ENCODE measurements at regions not wholly inside any gene's neighbourhood (a gene's known extent, or its start where the extent isn't known, plus 50 kb on each side); places are given as distances from the start of the nearest gene placed in this dataset.
"Not testable (repeated sequence)": the region's sequence is repeated elsewhere in the genome, so short reads cannot be mapped to it uniquely, and the experiment has no call there.

DNA sequence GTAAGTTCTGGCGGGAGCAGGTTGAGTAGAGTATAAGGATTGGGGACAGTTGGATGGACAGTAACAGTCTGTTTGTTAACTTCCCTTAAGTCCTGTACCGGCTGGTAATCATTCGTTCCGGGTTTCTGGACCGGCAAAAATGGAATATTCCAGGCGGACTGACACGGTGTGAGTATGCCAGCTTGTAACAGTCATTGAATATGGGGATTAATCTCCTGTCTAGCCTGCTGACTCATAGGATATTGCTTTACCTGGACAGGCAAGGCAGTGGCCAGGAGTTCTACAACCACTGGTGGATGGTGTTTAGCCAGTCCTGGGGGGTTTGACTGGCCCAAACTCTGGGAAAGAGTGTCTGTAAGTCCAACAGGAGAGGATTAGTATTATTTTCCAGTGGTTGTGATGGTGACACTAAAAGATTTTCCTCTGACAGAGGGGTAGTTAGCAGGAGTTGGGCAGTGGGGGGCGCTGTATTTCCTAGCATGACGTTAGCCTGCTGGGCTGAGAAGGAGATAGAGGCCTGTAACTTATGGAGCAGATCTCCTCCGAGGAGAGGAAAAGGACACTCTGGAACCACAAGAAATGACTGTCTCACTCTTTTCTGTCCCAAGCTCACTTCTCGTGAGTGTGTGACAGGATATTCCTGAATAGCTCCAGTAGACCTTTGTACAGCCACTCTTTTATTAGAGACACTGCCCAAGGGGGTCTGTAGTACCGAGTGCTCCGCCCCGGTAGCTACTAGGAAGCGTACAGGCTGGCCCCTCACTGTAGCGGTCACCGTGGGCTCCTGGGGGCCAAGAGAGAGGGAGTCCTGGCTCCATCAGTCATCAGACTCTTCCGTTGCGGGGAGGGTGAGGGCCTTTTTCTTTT is 152.2 kb downstream of the TRIM27 start:
- no peak for DNase-seq

GRCh38 chr6:28772480-28773381 is 151.1 kb downstream of the TRIM27 start:
- no peak for DNase-seq

- DNase-seq: no peak
These were observed 149.3 kb downstream of the TRIM27 start for GRCh38 chr6:28774292-28775051.

DNA sequence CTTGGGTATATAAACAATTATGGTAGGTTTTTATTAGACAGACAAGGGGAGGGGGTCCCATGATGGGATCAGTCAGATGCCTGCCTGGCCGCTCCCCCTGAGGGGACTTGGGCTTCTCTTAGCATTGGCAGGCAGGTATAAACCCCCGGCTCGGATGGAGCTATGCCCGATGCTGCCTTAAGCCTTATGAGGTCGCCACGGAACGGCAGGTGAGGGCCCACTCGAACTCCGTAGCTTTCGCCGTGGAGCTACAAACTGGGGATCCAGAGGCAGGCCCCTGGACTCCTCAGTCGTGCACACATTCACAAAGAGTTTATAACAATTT is 148.8 kb downstream of the TRIM27 start:
- DNase-seq: no peak

GRCh38 chr6:28775405-28776129 is 148.2 kb downstream of the TRIM27 start:
- DNase-seq: no peak

DNA sequence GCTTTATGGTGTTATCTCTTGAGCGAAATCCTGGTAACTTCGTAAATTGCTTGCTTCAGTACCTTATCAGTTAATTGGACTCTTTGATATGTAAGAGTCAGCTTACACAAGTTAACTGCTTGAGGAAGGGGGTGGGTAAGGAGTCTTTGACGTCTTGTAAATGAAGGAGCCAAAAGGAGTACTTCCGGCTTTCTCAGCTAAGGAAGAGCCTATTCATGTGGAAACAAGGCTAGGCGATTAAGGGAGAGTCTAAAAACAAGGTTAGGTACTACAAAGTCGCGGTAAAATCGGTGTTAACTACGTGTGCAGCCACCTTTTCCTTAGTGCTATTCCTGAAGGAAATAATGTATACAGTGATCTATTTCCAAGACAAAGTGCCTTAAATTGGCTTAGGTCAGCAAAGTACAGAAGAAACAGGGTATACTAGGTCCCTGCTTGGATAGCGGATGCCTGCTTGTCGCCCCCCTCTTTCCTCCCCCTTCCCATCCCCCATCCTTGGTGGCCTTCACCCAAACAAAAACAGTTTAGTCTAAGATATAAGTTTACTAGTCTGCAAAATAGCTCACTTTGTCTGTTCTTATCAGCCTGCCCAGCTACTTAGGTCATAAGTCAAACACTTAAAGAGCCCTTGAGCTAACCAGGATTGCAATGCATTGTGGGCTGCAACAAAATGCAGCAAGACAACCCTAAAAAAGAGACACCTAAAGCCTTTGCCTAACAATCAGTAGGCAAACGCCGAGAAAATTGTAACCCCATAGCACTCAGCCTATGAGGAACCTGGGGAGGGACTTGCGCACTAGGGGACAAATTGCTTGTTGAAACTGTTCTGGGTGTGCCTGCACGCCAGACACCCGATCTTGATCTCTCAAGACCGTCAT is 147.3 kb downstream of the TRIM27 start:
- DNase-seq: no peak

GRCh38 chr6:28777147-28777461 is 146.7 kb downstream of the TRIM27 start:
- DNase-seq: no peak

DNA sequence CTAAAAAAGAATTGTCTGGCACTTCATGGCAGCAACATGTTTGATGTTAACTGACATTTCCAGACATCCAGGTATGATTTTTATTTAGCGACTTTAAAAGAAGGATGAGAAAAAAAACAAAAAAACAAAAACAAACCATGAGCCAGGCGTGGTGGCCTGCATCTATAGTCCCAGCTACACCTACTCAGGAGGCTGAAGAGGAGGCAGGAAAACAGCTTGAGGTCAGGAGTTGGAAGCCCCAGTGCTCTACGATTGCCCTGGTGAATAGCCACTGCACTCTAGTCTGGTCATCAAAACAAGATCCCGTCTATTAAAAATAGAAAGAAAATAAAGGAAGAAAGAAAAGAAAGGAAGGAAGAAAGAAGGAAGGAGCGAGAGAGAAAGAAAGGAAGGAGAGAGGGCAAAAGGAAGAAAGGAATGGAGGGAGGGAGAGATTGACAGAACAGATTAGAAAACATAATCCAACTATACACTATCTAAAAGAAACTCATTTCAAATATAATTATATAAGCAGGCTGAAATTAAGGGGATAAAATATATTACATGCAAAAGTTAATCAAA is 141.6 kb downstream of the TRIM27 start:
- DNase-seq: no peak

GRCh38 chr6:28785962-28786679 is 137.7 kb downstream of the TRIM27 start:
- no peak for DNase-seq

DNA sequence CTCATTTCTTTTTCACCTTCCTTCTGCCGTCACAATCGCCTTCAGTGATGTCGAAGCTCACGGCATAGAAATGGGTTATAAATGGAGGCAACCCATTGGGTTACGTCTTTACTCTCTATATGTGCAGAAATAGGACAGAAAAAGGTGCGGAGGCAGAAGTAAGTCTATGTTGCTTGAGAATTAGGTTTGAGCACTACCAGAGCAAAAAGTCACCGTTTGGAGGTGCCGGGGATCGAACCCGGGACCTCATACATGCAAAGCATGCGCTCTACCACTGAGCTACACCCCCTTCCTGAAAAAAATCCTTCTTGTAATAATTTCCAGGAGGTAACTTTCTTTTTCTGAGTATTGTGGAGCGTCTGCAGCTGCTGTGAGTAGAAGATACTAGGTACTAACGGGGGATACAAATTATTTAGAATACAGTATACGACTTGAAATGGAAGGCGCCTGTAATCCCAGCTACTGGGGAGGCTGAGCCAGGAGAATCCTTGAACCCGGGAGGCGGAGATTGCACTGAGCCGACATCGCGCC is 134.2 kb downstream of the TRIM27 start:
- peak; percentile 9 for DNase-seq

DNA sequence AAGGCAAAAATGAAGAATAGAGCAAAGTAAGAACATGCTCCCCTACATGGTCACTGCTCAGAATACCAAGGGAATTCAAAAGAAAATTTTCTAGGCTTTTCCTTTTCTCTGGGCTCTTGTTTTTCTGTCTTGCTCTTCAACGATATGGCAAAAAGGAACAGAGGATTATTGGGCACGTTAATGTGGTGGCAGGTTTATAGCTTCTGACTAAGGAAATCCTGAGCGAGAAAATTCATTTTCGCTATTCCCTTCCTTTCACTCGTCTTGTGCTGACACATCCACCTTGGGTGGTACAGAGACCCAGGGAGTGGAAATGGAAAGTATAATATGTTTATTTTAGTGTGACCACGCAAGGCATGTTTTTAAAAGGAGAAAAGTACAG is 132.8 kb downstream of the TRIM27 start:
- DNase-seq: no peak

GRCh38 chr6:28794175-28795002 is 129.4 kb downstream of the TRIM27 start:
- no peak for DNase-seq

DNA sequence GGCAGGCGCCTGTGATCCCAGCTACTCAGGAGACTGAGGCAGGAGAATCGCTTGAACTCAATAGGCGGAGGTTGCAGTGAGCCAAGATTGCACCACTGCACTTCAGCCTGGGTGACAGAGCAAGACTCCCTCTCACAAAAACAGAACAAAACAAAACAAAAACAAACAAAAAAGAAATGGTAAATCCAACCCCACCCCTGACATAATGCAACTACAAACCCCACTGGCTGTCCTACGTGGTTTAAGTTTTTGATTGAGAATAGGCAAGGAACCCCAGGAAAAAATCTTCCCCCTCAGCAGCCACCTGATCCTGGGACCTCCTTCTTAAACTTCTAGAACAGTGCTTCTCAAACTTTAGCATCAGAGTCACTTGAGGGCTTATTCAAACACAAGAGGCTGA is 123.1 kb downstream of the TRIM27 start:
- not testable (repeated sequence) for DNase-seq

- DNase-seq: peak; percentile 51
These were observed 121.1 kb downstream of the TRIM27 start for GRCh38 chr6:28802417-28803336.

GRCh38 chr6:28803337-28803709 is 120.5 kb downstream of the TRIM27 start:
- DNase-seq: no peak

GRCh38 chr6:28807682-28808280 is 116.0 kb downstream of the TRIM27 start:
- peak; percentile 40 for DNase-seq

GRCh38 chr6:28808383-28808782 is 115.4 kb downstream of the TRIM27 start:
- no peak for DNase-seq

Data from NCI-H446 treated with DMSO at 0.1 percent for 48 hours (cell line).